GM12873 (cell line): ENCODE measurements at regions not wholly inside any gene's neighbourhood (a gene's known extent, or its start where the extent isn't known, plus 50 kb on each side); places are given as distances from the start of the nearest gene placed in this dataset.

Source experiments
- CTCF ChIP-seq: IDR thresholded peaks from 2 replicates; pipeline ENCODE4 v1.5.1; 2012; ENCODE audit warnings: low read depth, mild to moderate bottlenecking, moderate library complexity, low read length, control low read depth; ENCODE audit not compliant: insufficient read depth; ENCODE audit errors: missing control alignments

GRCh38 chr13:34611671-34612070 is 330.4 kb upstream of the NBEA start:
- TF ChIP-seq CTCF: no peak

- TF ChIP-seq CTCF: no peak
Measured at GRCh38 chr13:34617473-34618083, 324.5 kb upstream of the NBEA start.

GRCh38 chr13:34618654-34619053 is 323.4 kb upstream of the NBEA start:
- no peak for TF ChIP-seq CTCF

- no peak for TF ChIP-seq CTCF
Measured at GRCh38 chr13:34619326-34619725, 322.7 kb upstream of the NBEA start.

- no peak for TF ChIP-seq CTCF
Measured at GRCh38 chr13:34620074-34620850, 321.8 kb upstream of the NBEA start.

- TF ChIP-seq CTCF: no peak
Measured at GRCh38 chr13:34620862-34621261, 321.2 kb upstream of the NBEA start.

- no peak for TF ChIP-seq CTCF
Measured at GRCh38 chr13:34623331-34623730, 318.7 kb upstream of the NBEA start.
